ENCODE measurements at regions not wholly inside any gene's neighbourhood (a gene's known extent, or its start where the extent isn't known, plus 50 kb on each side); places are given as distances from the start of the nearest gene placed in this dataset.

- Histone ChIP-seq H3K36me3 (replicated peaks; ENCODE audit: insufficient read depth, low read depth) (no peaks in the 10 kb centered on the region), H3K9me2 (replicated peaks; ENCODE audit: insufficient read depth) (no peaks in the 10 kb centered on the region), H2AFZ (no peak overlapping the region), H3K27me3 (no peaks in the 10 kb centered on the region), H4K20me1 (ENCODE audit: insufficient read depth, poor library complexity, severe bottlenecking) (no peaks in the 10 kb centered on the region), H3K27ac (no peak overlapping the region), H3K4me3 (no peak overlapping the region), H3K4me1 (ENCODE audit: insufficient read depth) (no peaks in the 10 kb centered on the region), H3K9me3 (ENCODE audit: low read depth) (no peaks in the 10 kb centered on the region), H3K4me2 (no peak overlapping the region), H3K79me2 (no peaks in the 10 kb centered on the region)
- WGBS (ENCODE audit: low lambda C conversion rate, missing lambda C conversion rate) = 89% methylated on average over 2 of the region's 2 CpGs
- no peak for DNase-seq (ENCODE audit: low spot score)
- TF ChIP-seq EZH2 (IDR thresholded peaks at IDR 0.05; ENCODE audit: borderline replicate concordance) = no peak
- TF ChIP-seq CTCF (IDR thresholded peaks at IDR 0.05; ENCODE audit: poor library complexity) = no peak
- TF ChIP-seq EZH2phosphoT487 (IDR thresholded peaks at IDR 0.05; ENCODE audit: low read depth, severe bottlenecking, unreplicated experiment) = no peak
Measured at GRCh38 chr3:83843716-83844115, 1115.1 kb upstream of the CADM2 start.

GRCh38 chr3:83849106-83849730 lies 1109.6 kb upstream of the CADM2 start:
- no peak for TF ChIP-seq CTCF (IDR thresholded peaks at IDR 0.05; ENCODE audit: poor library complexity)
- no peak for TF ChIP-seq EZH2phosphoT487 (IDR thresholded peaks at IDR 0.05; ENCODE audit: low read depth, severe bottlenecking, unreplicated experiment)
- TF ChIP-seq EZH2 (IDR thresholded peaks at IDR 0.05; ENCODE audit: borderline replicate concordance) = no peak
- WGBS (ENCODE audit: low lambda C conversion rate, missing lambda C conversion rate) = 77% methylated on average over 1 of the region's 1 CpG
- DNase-seq (ENCODE audit: low spot score) = no peak

GRCh38 chr3:83863380-83863779 lies 1095.4 kb upstream of the CADM2 start:
- Histone ChIP-seq H3K4me1 (ENCODE audit: insufficient read depth) (no peaks in the 10 kb centered on the region), H4K20me1 (ENCODE audit: insufficient read depth, poor library complexity, severe bottlenecking) (no peaks in the 10 kb centered on the region), H3K27ac (no peak overlapping the region), H3K36me3 (replicated peaks; ENCODE audit: insufficient read depth, low read depth) (no peaks in the 10 kb centered on the region), H2AFZ (no peak overlapping the region), H3K9me3 (ENCODE audit: low read depth) (no peaks in the 10 kb centered on the region), H3K79me2 (no peaks in the 10 kb centered on the region), H3K27me3 (no peaks in the 10 kb centered on the region), H3K9me2 (replicated peaks; ENCODE audit: insufficient read depth) (no peaks in the 10 kb centered on the region), H3K4me3 (no peak overlapping the region), H3K4me2 (no peak overlapping the region)
- TF ChIP-seq EZH2 (IDR thresholded peaks at IDR 0.05; ENCODE audit: borderline replicate concordance) (no peak), CTCF (IDR thresholded peaks at IDR 0.05; ENCODE audit: poor library complexity) (no peak), EZH2phosphoT487 (IDR thresholded peaks at IDR 0.05; ENCODE audit: low read depth, severe bottlenecking, unreplicated experiment) (no peak)
- DNase-seq (ENCODE audit: low spot score) = no peak
- WGBS (ENCODE audit: low lambda C conversion rate, missing lambda C conversion rate) = 79% methylated on average over 2 of the region's 2 CpGs

More at GRCh38 chr3:83849106-83849730, 1109.6 kb upstream of the CADM2 start:
- Histone ChIP-seq H4K20me1 (ENCODE audit: insufficient read depth, poor library complexity, severe bottlenecking) (no peaks in the 10 kb centered on the region), H3K9me2 (replicated peaks; ENCODE audit: insufficient read depth) (no peaks in the 10 kb centered on the region), H3K4me3 (no peak overlapping the region), H3K9me3 (ENCODE audit: low read depth) (no peaks in the 10 kb centered on the region), H3K27me3 (no peaks in the 10 kb centered on the region), H3K36me3 (replicated peaks; ENCODE audit: insufficient read depth, low read depth) (no peaks in the 10 kb centered on the region), H3K4me1 (ENCODE audit: insufficient read depth) (no peaks in the 10 kb centered on the region), H3K4me2 (no peak overlapping the region), H3K27ac (no peak overlapping the region), H3K79me2 (no peaks in the 10 kb centered on the region), H2AFZ (no peak overlapping the region)

Data from hepatocyte (in vitro differentiated cells).